Ramos (cell line): ENCODE measurements at regions not wholly inside any gene's neighbourhood (a gene's known extent, or its start where the extent isn't known, plus 50 kb on each side); places are given as distances from the start of the nearest gene placed in this dataset.

Experiments
- in situ Hi-C: fragments of 300-500 bp; cut with MboI; formaldehyde crosslinking; loops from one replicate; pipeline ENCODE4 v1.14.3; 2022; ENCODE audit warnings: low sequenced_read_pairs; ENCODE audit not compliant: unreplicated experiment

DNA sequence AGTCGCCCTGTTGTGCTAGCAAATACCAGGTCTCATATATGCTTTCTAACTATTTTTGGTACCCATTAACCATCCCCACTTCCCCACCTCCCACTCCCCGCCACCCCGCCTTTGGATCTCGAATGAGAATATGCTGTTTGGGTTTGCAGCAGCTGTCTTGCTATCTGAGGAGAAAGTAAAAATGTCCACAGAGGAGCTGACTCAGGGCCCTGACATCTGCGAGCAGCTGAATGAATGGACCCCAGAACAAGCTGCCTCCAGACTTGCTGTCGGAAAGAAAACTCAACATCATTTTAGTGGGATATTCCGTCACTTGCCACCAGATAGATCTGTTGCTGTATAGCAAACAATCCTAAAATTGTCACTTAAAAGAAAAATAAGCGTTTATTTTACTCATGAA lies 103.7 kb downstream of the LINC00237 start:
- in situ Hi-C loops: no loop called here

DNA sequence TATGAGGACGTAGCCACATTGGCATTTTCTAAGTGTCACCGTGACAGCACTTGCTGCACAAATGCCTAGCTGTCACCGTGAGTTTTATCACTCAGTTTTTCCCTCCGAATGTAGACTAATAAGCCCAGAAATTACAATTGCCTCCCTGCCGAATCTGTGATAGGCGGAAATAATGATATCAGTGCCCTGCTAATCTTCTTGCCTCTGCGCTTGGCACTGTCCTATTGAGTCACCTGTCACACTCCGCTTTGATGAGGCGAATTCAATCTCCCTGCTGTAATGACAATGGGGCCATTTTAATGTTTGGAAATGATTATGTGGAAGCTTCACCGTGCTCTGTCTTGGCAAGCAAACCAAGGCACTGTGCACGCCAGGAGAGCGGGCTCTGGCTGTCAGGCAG lies 112.8 kb downstream of the LINC00237 start:
- in situ Hi-C loops: no loop called here

DNA sequence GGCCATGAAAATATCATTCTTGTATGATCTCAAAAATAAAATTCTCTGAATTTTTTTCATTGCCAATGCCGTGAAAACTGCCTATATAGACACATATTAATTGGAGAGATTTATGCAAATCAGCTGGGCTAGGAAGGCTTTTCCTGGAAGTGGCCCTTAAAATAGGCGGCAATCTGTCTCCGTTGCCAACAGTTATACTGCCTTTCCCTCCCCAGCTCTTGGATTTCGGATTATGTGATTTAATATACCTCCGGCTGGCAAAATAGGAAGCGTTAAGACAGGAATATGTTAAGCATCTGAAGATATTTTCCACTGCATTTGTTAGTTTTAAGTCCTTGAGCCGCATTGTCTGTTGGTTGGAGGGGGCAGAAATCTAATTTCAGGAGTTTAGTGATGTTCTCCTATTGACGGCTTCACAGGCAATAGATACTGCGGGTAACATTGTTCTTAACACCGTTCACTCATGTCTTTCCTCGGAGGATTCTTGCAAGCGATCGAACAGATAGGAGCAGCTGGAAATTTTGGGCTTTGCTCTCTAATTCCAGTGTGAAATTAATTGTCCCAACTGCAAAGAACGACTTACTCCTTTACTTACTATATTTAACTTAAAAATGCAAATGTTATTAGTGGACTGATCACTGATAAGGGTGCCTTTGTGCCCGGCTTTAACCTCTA lies 113.3 kb downstream of the LINC00237 start:
- in situ Hi-C loops: no loop called here

DNA sequence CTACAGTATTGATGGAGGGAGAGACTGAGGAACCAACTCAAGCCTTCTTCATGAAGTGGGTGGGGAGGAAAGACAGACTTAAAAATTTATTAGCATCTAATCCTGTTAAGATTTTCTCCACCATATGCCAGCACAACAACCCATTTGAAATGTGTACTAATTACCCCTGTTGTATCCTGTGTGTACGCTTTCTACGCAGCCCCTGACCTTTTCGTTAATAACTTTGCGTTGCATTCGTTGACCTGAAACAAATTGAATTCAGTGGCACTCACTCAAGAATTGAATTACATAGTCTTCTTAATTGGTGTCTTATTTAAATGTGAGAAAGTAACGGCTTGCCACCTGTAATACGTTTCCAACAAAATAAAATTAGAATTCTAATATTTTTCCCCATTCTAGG lies 113.9 kb downstream of the LINC00237 start:
- in situ Hi-C loops: no loop called here

DNA sequence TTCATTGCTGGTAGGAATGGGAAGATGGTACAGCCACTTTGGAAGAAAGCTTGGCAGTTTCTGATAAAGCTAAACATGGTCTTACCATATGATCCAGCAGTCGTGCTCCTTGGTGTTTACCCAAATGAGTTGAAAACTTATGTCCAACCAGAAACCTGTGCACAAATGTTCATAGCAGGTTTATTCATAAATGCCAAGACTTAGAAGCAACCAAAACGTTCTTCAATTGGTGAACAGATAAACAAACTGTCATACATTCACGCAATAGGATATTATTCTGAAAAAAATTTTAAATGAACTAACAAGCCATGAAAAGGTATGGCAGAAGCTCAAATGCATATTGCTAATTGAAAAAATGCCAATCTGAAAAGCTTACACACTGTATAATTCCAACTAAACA lies 117.1 kb downstream of the LINC00237 start:
- in situ Hi-C loops: no loop called here

DNA sequence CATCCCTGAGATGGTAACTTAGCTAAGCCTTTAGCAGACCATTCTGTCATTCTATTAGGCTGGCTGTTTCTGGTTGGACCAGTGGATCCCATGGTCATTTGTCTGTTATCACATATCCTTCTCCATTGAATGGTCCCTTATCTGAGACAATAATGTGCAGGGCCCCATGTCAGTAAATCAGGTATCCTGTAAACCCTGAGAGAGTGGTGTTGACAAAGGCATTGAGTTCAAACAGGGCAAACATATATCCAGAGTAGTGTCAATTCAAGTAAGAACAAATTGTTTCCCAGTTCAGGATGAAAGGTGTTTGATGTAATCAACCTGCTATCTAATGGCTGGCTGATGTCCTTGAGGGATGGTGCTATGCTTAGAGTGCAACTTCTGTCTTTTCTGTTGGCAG lies 126.2 kb downstream of the LINC00237 start:
- in situ Hi-C loops: no loop called here

DNA sequence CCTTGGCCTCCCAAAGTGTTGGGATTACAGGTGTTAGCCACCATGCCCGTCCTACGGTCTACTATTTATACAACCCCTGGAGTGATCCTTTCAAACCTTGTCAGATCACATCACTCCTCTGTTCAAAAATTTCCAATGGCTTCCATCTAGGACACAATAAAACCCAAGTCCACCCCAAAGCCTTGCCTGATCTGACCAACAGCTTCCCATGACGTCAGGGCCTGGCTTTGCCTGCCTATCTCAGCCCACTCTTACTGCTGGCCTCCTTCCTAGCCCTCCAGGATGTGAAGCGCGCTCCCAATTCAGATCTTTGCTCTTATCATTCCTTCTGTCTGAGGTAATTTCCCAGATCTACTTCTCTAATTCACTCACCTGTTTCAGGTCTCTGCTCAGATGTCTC lies 128.4 kb downstream of the LINC00237 start:
- in situ Hi-C loops: no loop called here

DNA sequence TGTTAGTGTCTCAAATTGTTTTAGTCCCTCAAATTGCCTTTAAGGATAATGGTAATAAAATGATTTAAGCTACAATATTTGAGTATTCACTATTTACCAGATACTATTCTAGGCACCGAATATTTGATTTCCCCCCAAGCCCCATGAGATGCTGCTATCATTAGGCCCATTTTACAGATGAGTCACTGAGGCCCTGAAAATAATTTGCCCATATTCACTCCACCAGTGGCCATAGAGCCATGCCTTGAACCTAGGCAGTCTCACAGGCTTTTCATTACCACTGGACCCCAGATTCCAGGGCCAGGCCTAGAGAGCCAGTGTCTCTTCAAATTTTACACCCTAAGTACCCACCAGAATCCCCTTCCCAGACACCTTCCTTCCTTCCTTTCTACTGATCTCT lies 133.7 kb downstream of the LINC00237 start:
- in situ Hi-C loops: no loop called here

DNA sequence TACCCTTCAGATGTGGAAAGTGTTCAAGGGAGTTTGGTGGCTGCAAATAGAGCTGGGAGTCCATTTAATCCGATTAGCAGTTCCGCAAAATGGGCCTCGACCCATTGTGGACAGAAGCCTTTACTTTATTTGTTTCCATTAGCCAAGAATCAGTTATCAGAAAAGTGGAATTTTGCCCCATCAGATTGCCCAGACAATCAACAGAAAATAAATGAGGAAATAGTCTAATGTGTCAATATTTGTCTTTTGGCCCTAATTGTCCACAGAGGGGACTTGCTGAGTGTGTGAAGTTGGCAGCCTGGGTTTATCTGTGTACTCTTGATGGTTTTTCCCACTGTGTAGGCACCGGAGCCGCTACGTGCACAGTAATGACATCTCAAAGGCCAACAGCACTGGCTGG lies 134.3 kb downstream of the LINC00237 start:
- in situ Hi-C loops: no loop called here

DNA sequence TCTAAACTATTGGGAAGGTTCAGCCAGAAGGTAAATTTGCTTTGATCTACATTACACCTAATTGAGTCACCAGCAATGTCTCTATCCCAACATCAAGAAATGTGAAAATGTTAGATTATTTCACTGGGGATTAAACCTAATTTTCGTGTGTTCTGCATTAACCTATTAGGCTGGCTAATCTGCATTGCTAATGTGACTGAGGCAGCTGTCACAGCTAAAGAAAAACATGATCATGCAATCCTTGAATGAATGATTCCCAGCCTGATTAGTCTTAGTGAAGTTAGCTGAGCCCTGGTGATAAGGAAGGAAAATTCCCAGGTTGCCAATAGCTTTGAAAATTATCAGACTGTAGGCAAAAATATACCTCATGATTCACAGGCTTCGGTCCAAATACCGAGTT lies 135.3 kb downstream of the LINC00237 start:
- in situ Hi-C loops: no loop called here

DNA sequence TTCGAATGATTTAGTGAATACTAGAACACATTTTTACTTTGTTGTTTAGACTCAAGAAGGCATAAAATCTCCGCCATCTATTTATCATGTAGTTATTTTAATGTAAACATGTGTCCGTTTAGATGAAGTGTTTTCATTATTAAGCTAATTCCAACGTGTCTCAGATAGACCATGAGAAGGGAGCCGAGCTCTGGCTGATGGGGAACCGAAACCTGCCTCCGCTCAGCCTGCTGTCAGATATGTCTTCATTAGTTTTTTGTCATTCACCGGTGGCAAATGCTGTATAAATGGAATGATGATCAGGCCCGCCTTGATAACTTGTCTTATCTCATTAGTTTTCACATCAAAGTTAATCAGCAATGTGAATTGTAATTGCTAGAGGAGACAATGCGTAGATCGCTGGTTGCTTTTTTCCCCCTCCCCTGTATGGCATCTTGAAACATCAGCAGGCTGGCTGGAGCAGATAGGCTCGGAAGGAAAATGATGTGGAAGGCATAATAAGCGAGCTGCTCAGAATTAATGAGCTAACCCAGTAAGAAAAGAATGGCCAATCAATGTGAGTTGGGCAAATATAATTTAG lies 136.4 kb downstream of the LINC00237 start:
- in situ Hi-C loops: no loop called here

DNA sequence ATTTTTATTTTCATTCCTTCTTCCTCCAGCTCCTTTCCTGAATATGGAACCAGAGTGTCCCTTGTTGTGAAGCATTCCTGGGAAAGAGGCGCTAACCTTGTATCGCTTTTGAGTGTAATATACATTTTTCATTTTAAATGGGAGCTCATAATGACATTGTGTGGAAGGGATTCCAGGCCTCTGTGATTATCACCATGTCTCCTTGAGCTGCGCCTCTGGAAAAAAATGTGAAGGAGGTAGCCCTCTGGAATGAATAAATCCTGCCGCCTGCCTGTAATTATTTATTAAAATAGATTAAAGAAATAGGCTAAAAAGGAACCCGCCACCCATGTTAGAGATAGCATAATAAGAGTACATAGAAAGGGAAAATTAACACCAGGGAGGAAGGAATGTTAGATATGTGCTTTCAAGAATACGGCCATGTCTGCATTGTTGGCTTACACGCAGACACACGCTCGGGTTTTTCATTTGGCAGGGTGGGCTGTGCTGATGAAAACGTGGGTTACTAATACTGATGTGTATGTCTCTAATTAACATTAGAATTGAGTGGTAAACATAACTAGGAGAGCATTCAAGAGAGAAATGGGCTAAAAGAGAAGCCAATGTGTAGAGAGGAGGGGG lies 138.5 kb downstream of the LINC00237 start:
- in situ Hi-C loops: no loop called here

DNA sequence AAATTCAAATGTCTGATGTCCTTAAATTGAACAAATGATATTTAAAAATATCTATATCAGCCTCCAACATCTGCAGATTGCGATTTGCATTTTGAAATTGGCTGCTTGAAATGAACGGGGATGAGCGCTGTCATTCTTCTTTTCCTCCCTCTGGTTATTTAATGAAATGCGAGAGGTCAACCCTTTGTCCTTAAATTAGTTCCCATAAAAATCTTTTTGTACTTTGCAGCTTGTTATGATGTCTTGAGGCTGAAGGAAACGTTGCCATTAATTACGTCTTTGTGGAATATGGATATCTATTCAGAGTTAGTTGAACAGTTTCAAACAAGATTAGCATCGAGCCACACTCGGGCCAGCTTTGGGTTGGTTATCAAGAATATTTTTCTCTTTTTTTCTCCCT lies 140.0 kb downstream of the LINC00237 start:
- in situ Hi-C loops: no loop called here

DNA sequence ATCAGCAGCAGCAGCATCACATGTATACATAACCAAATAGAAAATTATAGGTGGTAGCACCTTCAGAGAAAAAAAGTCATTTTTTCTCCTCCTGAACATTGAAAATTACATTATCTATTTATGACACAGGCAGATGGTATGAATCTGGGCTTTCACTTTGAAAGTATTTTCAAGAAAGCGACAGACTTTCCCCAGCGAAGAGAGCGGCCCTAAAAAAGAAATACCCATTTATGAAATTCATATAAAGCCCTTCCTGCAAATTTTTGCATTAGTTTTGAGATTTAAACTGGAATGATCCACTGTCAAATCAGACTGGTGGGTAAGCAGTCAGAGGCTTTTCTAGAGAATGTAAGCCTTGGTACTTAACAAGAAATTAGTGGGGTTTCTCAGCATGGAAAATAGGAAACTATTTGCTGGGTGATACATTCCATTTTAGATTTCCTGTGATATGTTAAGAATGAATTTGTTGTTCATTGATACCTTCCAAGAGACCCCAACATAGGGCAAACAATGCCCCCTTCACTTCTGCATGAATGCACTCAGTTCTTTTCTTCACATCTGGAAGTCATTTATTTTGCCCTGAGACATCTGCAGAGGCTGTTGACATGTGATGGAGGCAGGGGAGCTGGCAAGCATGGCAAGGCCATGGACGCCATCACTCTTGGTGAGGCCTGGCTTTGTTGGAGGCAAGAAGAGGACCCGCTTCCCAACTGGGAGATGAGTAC lies 147.0 kb downstream of the LINC00237 start:
- in situ Hi-C loops: no loop called here

DNA sequence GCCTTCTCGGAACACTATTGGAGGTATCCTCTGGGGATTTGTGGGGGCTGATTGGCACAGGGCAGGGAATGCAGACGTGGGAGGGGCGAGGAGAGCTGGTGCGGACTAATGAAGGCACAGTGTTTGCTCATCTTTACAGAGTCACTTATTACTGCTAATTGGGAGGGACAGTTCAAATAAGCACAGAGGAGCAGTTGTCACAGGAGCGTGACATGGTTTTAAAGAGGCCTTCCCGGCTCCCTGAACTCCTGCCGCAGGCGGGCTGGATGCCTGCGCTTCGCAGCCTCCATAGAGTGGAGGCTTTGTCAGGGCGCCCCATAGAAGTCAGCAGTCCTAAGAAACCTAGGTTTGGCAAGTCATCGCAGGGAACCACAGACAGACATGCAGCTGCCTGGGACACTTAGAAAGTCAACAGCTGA lies 149.6 kb downstream of the LINC00237 start:
- in situ Hi-C loops: no loop called here

DNA sequence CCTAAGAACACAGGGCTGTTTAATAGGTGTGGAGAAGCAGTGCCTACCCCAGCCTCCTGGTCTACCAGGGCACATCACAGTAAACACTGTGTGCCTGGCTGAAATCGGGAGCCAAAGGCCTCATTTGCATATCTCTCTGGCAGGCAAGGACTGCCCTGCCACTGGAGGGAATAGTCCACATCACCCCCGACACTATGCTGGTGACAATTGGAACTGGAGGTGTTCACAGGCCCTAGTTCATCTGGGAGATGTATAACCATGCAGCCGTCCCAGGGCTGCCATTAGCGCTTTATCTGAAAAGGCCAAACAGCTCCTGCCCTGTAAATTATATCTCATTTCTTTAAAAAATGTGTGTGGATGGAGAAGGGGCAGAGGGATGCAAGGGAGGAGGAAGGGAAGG lies 150.3 kb downstream of the LINC00237 start:
- in situ Hi-C loops: no loop called here

DNA sequence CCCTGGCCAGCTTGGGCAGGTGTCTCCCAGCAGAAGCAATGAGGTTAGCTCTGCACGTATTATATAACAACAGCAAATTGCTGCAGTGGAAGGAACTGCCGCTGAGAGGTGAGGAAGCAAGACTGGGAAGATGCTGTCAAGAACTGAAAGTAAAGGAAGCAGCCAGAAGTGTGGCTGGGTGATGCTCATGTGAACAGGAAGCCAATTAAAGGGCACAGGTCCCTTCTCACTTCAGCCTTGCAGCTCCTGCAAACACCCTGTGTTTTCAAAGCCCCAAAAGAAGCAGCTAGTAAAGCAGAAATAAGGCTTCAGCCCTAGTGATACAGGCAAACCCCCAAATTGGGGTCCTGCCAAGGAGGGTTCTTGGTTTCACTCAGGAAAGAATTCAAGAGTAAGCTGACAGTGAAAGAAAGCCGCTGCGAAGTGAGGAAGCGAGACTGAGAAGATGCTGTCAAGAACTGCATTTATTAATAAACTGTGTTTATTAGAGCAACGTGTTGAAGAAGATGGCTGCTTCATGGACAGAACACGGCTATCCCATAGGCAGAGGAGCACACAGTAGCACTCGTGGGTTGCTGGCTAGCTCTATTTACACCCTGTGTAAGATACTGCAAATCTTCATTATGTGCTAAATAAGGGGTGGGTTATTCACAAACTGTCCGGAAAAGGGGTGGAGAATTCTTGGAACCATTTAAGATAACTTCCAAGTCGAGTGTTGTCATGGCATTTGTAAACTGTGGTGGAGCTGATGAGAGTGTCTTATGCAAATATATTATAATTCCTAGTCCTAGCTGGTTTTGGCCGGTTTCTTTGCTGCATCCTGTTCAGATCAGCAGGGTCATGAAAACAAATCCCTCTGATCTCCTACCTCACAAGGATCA lies 152.2 kb downstream of the LINC00237 start:
- in situ Hi-C loops: no loop called here

DNA sequence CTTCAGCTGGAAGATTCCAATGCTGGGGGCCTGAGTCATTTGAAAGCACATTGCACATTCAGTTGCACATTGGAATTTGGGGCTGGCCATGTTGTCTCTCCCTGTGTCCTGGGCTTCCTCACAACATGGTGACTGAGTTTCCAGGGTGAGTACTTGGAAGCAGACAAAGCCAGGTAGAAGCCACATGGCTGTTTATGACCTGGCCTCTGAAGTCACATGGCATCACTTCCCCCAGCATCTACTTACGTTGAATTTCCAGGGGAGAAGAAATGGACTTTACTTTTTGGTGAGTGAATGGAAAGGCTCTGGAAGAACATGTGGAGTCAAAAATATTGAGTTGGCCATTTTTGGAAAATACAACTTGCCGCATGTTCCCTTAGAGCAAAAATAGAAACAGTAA lies 155.5 kb downstream of the LINC00237 start:
- in situ Hi-C loops: no loop called here

DNA sequence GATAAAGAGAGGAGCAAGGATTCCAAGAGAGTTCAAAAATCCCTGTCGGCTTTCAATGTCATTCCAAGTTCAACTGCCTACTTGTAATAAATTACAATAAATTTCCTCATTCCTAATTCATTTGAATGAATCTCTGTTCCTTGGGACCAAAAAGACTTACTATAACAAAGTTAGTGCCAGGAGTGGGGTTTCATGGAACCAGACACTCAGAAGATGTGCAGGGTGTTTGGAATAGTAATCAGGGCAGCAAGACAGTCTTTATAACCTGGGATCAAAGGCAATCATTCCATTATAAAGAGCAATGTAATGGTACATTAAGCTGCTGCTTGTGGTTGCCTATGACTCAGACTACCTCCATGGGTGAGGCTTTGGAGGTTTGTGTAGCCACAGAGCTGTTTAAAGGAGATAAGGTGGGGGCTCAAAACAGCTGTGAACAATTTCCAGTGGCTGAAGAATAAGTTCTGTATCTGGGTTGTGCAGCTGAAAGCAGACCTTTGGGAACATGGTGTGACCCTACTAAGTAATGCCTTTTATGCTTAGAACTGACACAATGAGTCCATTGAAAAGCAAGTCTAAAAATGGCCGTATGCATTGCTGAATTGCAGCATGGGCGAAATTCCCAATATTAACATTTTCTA lies 159.9 kb downstream of the LINC00237 start:
- in situ Hi-C loops: no loop called here

DNA sequence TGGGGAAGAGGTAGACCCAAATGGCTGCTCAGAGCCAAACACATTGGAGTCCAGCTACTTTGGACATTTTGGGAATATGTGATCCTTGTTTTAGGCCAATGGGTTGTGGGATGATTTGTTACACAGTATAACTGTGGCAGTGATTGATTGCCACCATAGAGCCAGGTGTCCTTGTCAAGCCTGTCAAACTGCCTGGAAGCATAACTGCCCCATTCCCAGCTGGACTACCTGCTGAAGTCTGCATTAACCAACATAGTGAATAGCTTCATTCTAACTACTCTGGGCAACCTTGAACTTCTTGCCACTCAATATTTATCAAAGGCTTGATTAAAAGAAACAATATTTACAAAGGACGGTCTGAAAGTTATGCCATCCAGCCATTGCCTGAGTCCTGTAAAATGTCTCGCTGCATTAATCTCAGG lies 164.7 kb downstream of the LINC00237 start:
- in situ Hi-C loops: no loop called here
